B cell (primary cell): ENCODE measurements at regions not wholly inside any gene's neighbourhood (a gene's known extent, or its start where the extent isn't known, plus 50 kb on each side); places are given as distances from the start of the nearest gene placed in this dataset.

ENCODE experiments used
- CTCF ChIP-seq: fragments of 200-600 bp; IDR thresholded peaks from one replicate; pipeline ENCODE4 v1.8.0; 2022; ENCODE audit warnings: antibody characterized with exemption, mild to moderate bottlenecking
- EZH2 ChIP-seq: IDR thresholded peaks from 2 replicates; pipeline ENCODE4 v1.6.1; 2012; ENCODE audit warnings: borderline replicate concordance, low read depth, mild to moderate bottlenecking, moderate library complexity, low read length; ENCODE audit not compliant: insufficient read depth, poor library complexity, severe bottlenecking

- TF ChIP-seq CTCF, result no peak
- no peak for TF ChIP-seq EZH2
Observed at GRCh38 chr14:82488473-82488872, 954.8 kb upstream of the SEL1L start.
